Activated naive CD8-positive, alpha-beta T cell treated with anti-CD3 and anti-CD28 coated beads for 36 hours (primary cell): ENCODE measurements at regions not wholly inside any gene's neighbourhood (a gene's known extent, or its start where the extent isn't known, plus 50 kb on each side); places are given as distances from the start of the nearest gene placed in this dataset.

ENCODE experiments used
- DNase-seq: peaks from one replicate; pipeline ENCODE4 v3.0.0; 2021
- H3K27ac Mint-ChIP-seq: one replicate; pipeline ENCODE4 v1.8.0; 2022; ENCODE audit warnings: mild to moderate bottlenecking, moderate library complexity, mixed read lengths
- H3K27me3 Mint-ChIP-seq: one replicate; pipeline ENCODE4 v1.8.0; 2022; ENCODE audit warnings: mild to moderate bottlenecking, mixed read lengths
- H3K36me3 Mint-ChIP-seq: one replicate; pipeline ENCODE4 v1.8.0; 2021; ENCODE audit warnings: mild to moderate bottlenecking, mixed read lengths
- H3K4me1 Mint-ChIP-seq: one replicate; pipeline ENCODE4 v1.8.0; 2021; ENCODE audit warnings: mixed read lengths
- H3K4me3 Mint-ChIP-seq: one replicate; pipeline ENCODE4 v1.8.0; 2022; ENCODE audit warnings: mild to moderate bottlenecking, moderate library complexity, mixed read lengths
- H3K9me3 Mint-ChIP-seq: one replicate; pipeline ENCODE4 v1.8.0; 2022; ENCODE audit warnings: mixed read lengths

DNA sequence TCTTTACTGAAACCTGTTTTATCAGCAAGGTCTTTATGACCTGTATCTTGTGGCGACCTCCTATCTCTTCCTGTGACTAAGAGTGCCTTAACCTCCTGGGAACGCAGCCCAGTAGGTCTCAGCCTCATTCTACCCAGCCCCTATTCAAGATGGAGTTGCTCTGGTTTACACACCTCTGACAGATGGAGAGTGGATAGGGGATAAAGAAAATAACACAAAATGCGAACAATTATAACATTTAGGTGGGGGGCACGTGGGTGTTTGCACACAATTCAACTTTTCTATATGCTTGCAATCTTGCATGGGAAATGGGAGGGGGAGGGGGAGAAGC, 83.3 kb downstream of the RMI2 start:
- no peak overlapping the region for H3K27ac Mint-ChIP-seq
- no peak for DNase-seq
- no peaks in the 10 kb centered on the region for H3K36me3 Mint-ChIP-seq
- no peak overlapping the region for H3K4me3 Mint-ChIP-seq
- no peaks in the 10 kb centered on the region for H3K4me1 Mint-ChIP-seq
- no peaks in the 10 kb centered on the region for H3K27me3 Mint-ChIP-seq
- H3K9me3 Mint-ChIP-seq: no peaks in the 10 kb centered on the region

DNA sequence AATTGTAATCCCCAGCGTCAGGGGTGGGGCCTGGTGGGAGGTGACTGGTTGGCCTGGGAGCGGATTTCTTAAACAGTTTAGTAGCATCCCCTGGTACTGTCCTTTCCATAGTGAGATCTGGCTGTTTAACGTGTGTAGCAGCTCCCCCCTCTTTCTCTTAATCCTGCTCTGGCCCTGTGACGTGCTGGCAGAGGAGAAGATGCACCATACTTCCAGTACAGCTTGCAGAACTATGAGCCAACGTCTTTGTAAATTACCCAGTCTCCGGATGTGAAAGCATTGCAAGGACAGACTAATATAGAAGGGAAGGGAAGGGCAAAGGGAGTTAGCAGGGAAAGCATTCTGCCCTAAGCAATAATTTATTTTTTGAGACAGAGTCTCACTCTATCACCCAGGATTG, 83.9 kb downstream of the RMI2 start:
- Mint-ChIP-seq H3K27ac (no peak overlapping the region), H3K9me3 (no peaks in the 10 kb centered on the region), H3K4me1 (no peaks in the 10 kb centered on the region), H3K27me3 (no peaks in the 10 kb centered on the region), H3K36me3 (no peaks in the 10 kb centered on the region), H3K4me3 (no peak overlapping the region)
- DNase-seq: no peak

DNA sequence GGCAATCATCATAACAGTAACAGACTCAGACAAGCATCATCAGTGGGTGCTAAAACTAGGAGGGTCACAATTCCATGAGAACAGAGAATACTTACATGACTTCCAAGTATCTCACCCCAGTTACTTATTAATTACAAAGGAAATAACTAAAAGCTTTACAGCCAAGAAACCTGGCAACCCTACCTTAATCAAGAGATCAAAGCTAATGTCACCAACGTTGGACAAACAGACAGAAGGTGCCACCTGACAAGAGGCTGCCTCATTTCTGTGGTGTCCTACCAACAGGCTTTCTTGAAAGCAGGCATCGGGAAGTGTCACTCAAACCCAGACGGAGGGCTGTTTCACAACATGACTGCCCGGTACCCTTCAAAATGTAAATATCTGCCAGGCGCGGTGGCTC, 84.6 kb downstream of the RMI2 start:
- Mint-ChIP-seq H3K9me3 (no peaks in the 10 kb centered on the region), H3K27me3 (no peaks in the 10 kb centered on the region), H3K36me3 (no peaks in the 10 kb centered on the region), H3K27ac (no peak overlapping the region), H3K4me3 (no peak overlapping the region), H3K4me1 (no peaks in the 10 kb centered on the region)
- DNase-seq: no peak

- Mint-ChIP-seq H3K36me3 (no peaks in the 10 kb centered on the region), H3K4me1 (no peaks in the 10 kb centered on the region), H3K27ac (no peak overlapping the region), H3K27me3 (no peaks in the 10 kb centered on the region), H3K9me3 (no peaks in the 10 kb centered on the region), H3K4me3 (no peak overlapping the region)
- no peak for DNase-seq
Measured at GRCh38 chr16:11430601-11431317, 85.5 kb downstream of the RMI2 start.

DNA sequence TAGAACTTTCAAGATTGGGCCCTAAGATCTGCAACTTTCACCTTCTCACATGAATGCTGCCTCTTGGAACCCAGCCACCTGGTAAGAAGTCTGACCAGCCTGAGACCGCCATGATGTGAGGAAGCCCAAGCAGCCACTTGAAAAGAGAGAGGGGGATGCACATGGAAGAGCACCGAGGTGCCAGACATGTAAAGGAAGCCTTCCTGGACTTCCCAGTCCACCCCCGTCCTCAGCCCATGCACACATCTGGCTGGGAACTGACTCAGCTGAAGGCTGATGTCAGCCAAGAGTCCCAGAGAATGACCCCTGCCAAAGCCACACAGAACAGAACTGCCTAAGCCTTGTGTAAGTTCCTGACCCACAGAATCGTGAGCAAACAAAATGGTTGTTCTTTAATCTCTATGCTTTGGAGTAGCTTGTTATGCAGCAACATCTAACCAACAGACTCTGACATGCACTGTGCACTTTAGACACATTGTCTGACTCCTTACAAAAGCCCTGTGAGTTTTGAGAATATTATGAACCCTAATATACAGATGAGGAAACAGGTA, 86.7 kb downstream of the RMI2 start:
- Mint-ChIP-seq H3K27me3 (no peaks in the 10 kb centered on the region), H3K36me3 (no peaks in the 10 kb centered on the region), H3K27ac (no peak overlapping the region), H3K9me3 (no peaks in the 10 kb centered on the region), H3K4me3 (no peak overlapping the region), H3K4me1 (no peaks in the 10 kb centered on the region)
- DNase-seq: no peak

DNA sequence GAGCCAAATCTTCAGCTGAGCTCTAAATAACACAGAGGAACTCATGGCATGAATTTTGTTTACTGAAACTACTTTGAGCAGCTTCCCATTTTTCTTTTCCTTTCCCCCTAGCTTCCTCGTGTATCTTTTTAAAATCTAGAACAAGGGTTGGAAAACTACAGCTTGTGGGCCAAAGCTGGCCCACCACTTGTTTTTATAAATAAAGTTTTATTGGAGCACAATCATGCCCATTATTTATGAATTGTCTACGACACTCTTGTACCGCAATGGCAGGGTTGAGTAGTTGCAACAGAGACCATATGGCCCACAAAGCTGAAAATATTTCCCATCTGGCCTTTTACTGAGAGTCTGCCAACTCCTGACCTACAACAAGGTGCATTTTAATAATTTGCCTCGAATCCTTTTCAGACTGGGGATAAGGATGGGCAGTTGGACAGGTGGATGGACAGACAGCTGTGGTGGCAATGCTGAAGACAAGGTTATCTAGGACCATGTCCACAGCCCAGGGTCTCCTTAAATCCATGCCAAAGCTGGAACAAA, 87.7 kb downstream of the RMI2 start:
- Mint-ChIP-seq H3K9me3 (no peaks in the 10 kb centered on the region), H3K36me3 (no peaks in the 10 kb centered on the region), H3K27ac (no peak overlapping the region), H3K4me1 (no peaks in the 10 kb centered on the region), H3K4me3 (no peak overlapping the region), H3K27me3 (no peaks in the 10 kb centered on the region)
- no peak for DNase-seq

- Mint-ChIP-seq H3K36me3 (peaks cover 4% of the 10 kb centered on the region), H3K4me1 (no peaks in the 10 kb centered on the region), H3K4me3 (no peak overlapping the region), H3K27me3 (no peaks in the 10 kb centered on the region), H3K27ac (peak overlapping the region; percentile 48), H3K9me3 (peaks cover 5% of the 10 kb centered on the region)
- DNase-seq: no peak
Measured at GRCh38 chr16:11435576-11435975, 90.3 kb downstream of the RMI2 start.

- H3K27ac Mint-ChIP-seq: no peak overlapping the region
- H3K27me3 Mint-ChIP-seq: no peaks in the 10 kb centered on the region
- peaks cover 7% of the 10 kb centered on the region for H3K9me3 Mint-ChIP-seq
- H3K4me1 Mint-ChIP-seq: no peaks in the 10 kb centered on the region
- peaks cover 8% of the 10 kb centered on the region for H3K36me3 Mint-ChIP-seq
- no peak for DNase-seq
- H3K4me3 Mint-ChIP-seq: no peak overlapping the region
Measured at GRCh38 chr16:11437069-11437468, 91.8 kb downstream of the RMI2 start.

DNA sequence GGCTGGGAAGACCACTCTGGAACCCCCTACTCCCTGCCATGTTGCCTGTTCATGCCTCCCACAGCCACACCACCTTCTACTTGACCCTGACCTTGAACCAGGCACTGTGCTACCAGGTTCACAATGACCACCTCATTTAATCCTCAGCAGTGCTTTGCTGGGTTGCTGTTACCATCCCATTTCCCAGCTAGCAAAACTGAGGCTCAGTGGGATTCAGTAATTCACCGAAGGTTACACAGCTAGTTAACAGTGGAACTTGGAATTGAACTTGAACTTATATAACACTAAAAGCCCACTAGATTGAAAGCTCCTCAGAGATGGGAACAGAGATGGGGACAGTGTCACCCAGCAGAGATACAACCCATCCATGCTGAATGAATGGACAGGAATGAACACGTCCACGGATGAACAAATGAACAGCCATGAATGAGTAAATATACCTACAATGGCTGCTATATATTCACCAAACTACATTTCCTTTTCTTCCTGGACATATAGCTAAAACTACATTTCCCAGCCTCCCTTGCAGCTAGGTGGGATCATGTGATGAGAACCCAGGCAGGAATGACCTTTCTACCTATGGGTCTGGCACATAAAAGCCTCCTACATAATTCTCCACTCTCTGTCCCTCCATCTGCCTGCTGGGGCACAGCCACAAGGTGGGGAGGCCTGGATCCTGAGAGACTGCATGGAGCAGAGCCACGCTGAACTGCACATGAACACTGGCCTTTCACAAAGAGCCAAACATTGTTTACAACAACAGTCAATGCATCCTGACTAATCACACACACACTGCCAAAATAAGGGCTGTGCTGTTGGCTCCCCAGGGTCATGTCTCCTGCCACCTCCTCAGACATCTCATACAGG, 94.8 kb downstream of the RMI2 start:
- DNase-seq: no peak
- H3K9me3 Mint-ChIP-seq: peaks cover 7% of the 10 kb centered on the region
- no peaks in the 10 kb centered on the region for H3K4me1 Mint-ChIP-seq
- peaks cover 8% of the 10 kb centered on the region for H3K36me3 Mint-ChIP-seq
- no peak overlapping the region for H3K27ac Mint-ChIP-seq
- no peak overlapping the region for H3K4me3 Mint-ChIP-seq
- no peaks in the 10 kb centered on the region for H3K27me3 Mint-ChIP-seq

GRCh38 chr16:11440657-11441012, 95.4 kb downstream of the RMI2 start:
- peaks cover 7% of the 10 kb centered on the region for H3K9me3 Mint-ChIP-seq
- no peak for DNase-seq

GRCh38 chr16:11445486-11445885, 100.2 kb downstream of the RMI2 start:
- Mint-ChIP-seq H3K4me1 (no peaks in the 10 kb centered on the region), H3K27me3 (no peaks in the 10 kb centered on the region), H3K9me3 (peaks cover 3% of the 10 kb centered on the region), H3K27ac (no peak overlapping the region), H3K4me3 (no peak overlapping the region), H3K36me3 (peaks cover 5% of the 10 kb centered on the region)
- DNase-seq: no peak

More at GRCh38 chr16:11440657-11441012, 95.4 kb downstream of the RMI2 start:
- Mint-ChIP-seq H3K4me1 (no peaks in the 10 kb centered on the region), H3K27me3 (no peaks in the 10 kb centered on the region), H3K27ac (no peak overlapping the region), H3K4me3 (no peak overlapping the region), H3K36me3 (peaks cover 8% of the 10 kb centered on the region)

DNA sequence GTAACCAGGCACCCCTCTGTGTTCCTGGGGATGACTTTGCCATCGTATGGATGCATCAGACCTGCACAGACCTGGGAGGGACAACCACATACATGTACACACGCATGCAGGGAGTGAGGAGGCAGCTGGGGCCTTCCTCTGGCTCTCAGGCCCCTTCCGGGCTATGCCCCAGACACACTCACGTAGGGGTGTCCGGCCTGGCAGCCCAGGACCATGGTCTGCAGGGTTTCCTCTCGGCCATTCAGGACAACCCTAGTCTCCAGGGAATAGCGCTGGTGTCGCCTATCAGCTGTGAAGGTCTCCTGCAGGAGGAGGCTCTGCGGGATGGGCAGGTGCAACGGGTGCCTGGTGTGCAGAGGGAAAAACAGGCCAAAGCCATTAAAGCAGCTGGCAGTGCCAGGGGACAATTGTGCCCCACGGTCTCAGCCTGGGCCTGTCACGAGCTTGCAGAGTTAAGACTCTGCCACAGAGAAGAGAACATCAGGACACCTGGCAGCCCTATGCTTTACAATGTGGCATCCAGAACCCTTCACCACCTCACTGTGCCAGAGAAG, 101.4 kb downstream of the RMI2 start:
- Mint-ChIP-seq H3K9me3 (no peaks in the 10 kb centered on the region), H3K4me3 (no peak overlapping the region), H3K27me3 (no peaks in the 10 kb centered on the region), H3K4me1 (no peaks in the 10 kb centered on the region), H3K36me3 (no peaks in the 10 kb centered on the region), H3K27ac (no peak overlapping the region)
- DNase-seq: no peak

GRCh38 chr16:11447272-11447671, 102.0 kb downstream of the RMI2 start:
- H3K36me3 Mint-ChIP-seq: no peaks in the 10 kb centered on the region
- no peaks in the 10 kb centered on the region for H3K4me1 Mint-ChIP-seq
- no peak overlapping the region for H3K27ac Mint-ChIP-seq
- DNase-seq: no peak
- H3K4me3 Mint-ChIP-seq: no peak overlapping the region
- no peaks in the 10 kb centered on the region for H3K27me3 Mint-ChIP-seq
- H3K9me3 Mint-ChIP-seq: no peaks in the 10 kb centered on the region

GRCh38 chr16:11447836-11448235, 102.6 kb downstream of the RMI2 start:
- Mint-ChIP-seq H3K27ac (no peak overlapping the region), H3K4me1 (no peaks in the 10 kb centered on the region), H3K9me3 (no peaks in the 10 kb centered on the region), H3K36me3 (no peaks in the 10 kb centered on the region), H3K4me3 (no peak overlapping the region), H3K27me3 (no peaks in the 10 kb centered on the region)
- DNase-seq: no peak

- Mint-ChIP-seq H3K27ac (no peak overlapping the region), H3K4me1 (no peaks in the 10 kb centered on the region), H3K4me3 (no peak overlapping the region), H3K9me3 (no peaks in the 10 kb centered on the region), H3K36me3 (no peaks in the 10 kb centered on the region), H3K27me3 (no peaks in the 10 kb centered on the region)
- DNase-seq: no peak
Measured at GRCh38 chr16:11448796-11449416, 103.6 kb downstream of the RMI2 start.
